IPS DF 4.7 (cell line): ENCODE measurements at regions not wholly inside any gene's neighbourhood (a gene's known extent, or its start where the extent isn't known, plus 50 kb on each side); places are given as distances from the start of the nearest gene placed in this dataset.

Source experiments
- DNase-seq: peaks from one replicate; pipeline ENCODE4 v3.0.0-alpha.2; 2013; ENCODE audit warnings: low spot score; ENCODE audit errors: extremely low read depth

GRCh38 chr2:118699447-118700175 is 147.8 kb downstream of the EN1 start:
- no peak for DNase-seq

- no peak for DNase-seq
Observed at GRCh38 chr2:118698564-118698963, 148.9 kb downstream of the EN1 start.

- DNase-seq = no peak
Observed at GRCh38 chr2:118697781-118698180, 149.7 kb downstream of the EN1 start.

GRCh38 chr2:118696786-118697465 is 150.5 kb downstream of the EN1 start:
- DNase-seq = no peak

- DNase-seq = no peak
Observed at GRCh38 chr2:118693287-118693822, 154.1 kb downstream of the EN1 start.

- no peak for DNase-seq
Observed at GRCh38 chr2:118689874-118690273, 157.6 kb downstream of the EN1 start.

GRCh38 chr2:118689456-118689855 is 158.0 kb downstream of the EN1 start:
- DNase-seq = no peak

- no peak for DNase-seq
Observed at GRCh38 chr2:118689033-118689432, 158.4 kb downstream of the EN1 start.

GRCh38 chr2:118687698-118688097 is 159.8 kb downstream of the EN1 start:
- no peak for DNase-seq

GRCh38 chr2:118687192-118687591 is 160.3 kb downstream of the EN1 start:
- no peak for DNase-seq

GRCh38 chr2:118686346-118686745 is 161.1 kb downstream of the EN1 start:
- no peak for DNase-seq

- DNase-seq = no peak
Observed at GRCh38 chr2:118683460-118683859, 164.0 kb downstream of the EN1 start.

GRCh38 chr2:118678985-118679384 is 168.5 kb downstream of the EN1 start:
- no peak for DNase-seq

GRCh38 chr2:118677546-118677945 is 169.9 kb downstream of the EN1 start:
- DNase-seq = no peak

- DNase-seq = no peak
Observed at GRCh38 chr2:118675531-118675930, 171.9 kb downstream of the EN1 start.

GRCh38 chr2:118672571-118673158 is 174.8 kb downstream of the EN1 start:
- DNase-seq = no peak

- no peak for DNase-seq
Observed at GRCh38 chr2:118671701-118672454, 175.6 kb downstream of the EN1 start.

GRCh38 chr2:118670838-118671237 is 176.6 kb downstream of the EN1 start:
- DNase-seq = no peak

- no peak for DNase-seq
Observed at GRCh38 chr2:118670276-118670675, 177.2 kb downstream of the EN1 start.

GRCh38 chr2:118669654-118670053 is 177.8 kb downstream of the EN1 start:
- DNase-seq = no peak
